ENCODE measurements at regions not wholly inside any gene's neighbourhood (a gene's known extent, or its start where the extent isn't known, plus 50 kb on each side); places are given as distances from the start of the nearest gene placed in this dataset.

- ATAC-seq: no peak
- CTCF ChIA-PET: no interaction called here
- H3K36me3 Mint-ChIP-seq (ENCODE audit: low read depth): no peaks in the 10 kb centered on the region
Observed at GRCh38 chr3:66110840-66111239, 72.1 kb upstream of the MAGI1 start.

GRCh38 chr3:66107855-66108254 lies 69.1 kb upstream of the MAGI1 start:
- DNase-seq: no peak
- Mint-ChIP-seq H3K27ac (no peak overlapping the region), H3K4me3 (no peak overlapping the region), H3K27me3 (peaks cover 7% of the 10 kb centered on the region), H3K9me3 (no peaks in the 10 kb centered on the region), H3K36me3 (ENCODE audit: low read depth) (no peaks in the 10 kb centered on the region), H3K4me1 (ENCODE audit: low read depth) (no peaks in the 10 kb centered on the region)
- no peak for TF ChIP-seq CTCF (IDR thresholded peaks at IDR 0.05)
- no peak for ATAC-seq
- intact Hi-C loops (cut with micrococcal nuclease): no loop called here
- ChIA-PET CTCF (no interaction called here), POLR2A (no interaction called here)

More at GRCh38 chr3:66110840-66111239, 72.1 kb upstream of the MAGI1 start:
- Mint-ChIP-seq H3K27ac (no peak overlapping the region), H3K4me1 (ENCODE audit: low read depth) (no peaks in the 10 kb centered on the region), H3K4me3 (no peak overlapping the region), H3K9me3 (no peaks in the 10 kb centered on the region), H3K27me3 (peaks cover 5% of the 10 kb centered on the region)
- TF ChIP-seq CTCF (IDR thresholded peaks at IDR 0.05): no peak
- no peak for DNase-seq
- intact Hi-C loops (cut with micrococcal nuclease): no loop called here
- POLR2A ChIA-PET: interaction anchor here (0.6 kb wide), 1 partner anchor 199 kb away, joined by 3 read pairs; no protein-coding TSS in a partner anchor

GRCh38 chr3:66106788-66107187 lies 68.1 kb upstream of the MAGI1 start:
- intact Hi-C loops (cut with micrococcal nuclease): no loop called here
- no peak for DNase-seq
- no peak for ATAC-seq
- POLR2A ChIA-PET: no interaction called here
- CTCF ChIA-PET: no interaction called here
- no peaks in the 10 kb centered on the region for H3K36me3 Mint-ChIP-seq (ENCODE audit: low read depth)
- no peaks in the 10 kb centered on the region for H3K9me3 Mint-ChIP-seq
- TF ChIP-seq CTCF (IDR thresholded peaks at IDR 0.05): no peak
- no peak overlapping the region for H3K4me3 Mint-ChIP-seq
- H3K27ac Mint-ChIP-seq: no peak overlapping the region
- H3K27me3 Mint-ChIP-seq: peaks cover 7% of the 10 kb centered on the region
- H3K4me1 Mint-ChIP-seq (ENCODE audit: low read depth): no peaks in the 10 kb centered on the region

GRCh38 chr3:66104535-66104934 lies 65.8 kb upstream of the MAGI1 start:
- Mint-ChIP-seq H3K27ac (no peak overlapping the region), H3K4me3 (no peak overlapping the region), H3K36me3 (ENCODE audit: low read depth) (no peaks in the 10 kb centered on the region), H3K4me1 (ENCODE audit: low read depth) (no peaks in the 10 kb centered on the region), H3K27me3 (peaks cover 7% of the 10 kb centered on the region), H3K9me3 (no peaks in the 10 kb centered on the region)
- ChIA-PET CTCF (no interaction called here), POLR2A (no interaction called here)
- no peak for ATAC-seq
- TF ChIP-seq CTCF (IDR thresholded peaks at IDR 0.05): no peak
- intact Hi-C loops (cut with micrococcal nuclease): no loop called here
- no peak for DNase-seq

GRCh38 chr3:66103729-66104128 lies 65.0 kb upstream of the MAGI1 start:
- Mint-ChIP-seq H3K27me3 (peaks cover 5% of the 10 kb centered on the region), H3K4me1 (ENCODE audit: low read depth) (no peaks in the 10 kb centered on the region), H3K27ac (no peak overlapping the region), H3K4me3 (no peak overlapping the region), H3K36me3 (ENCODE audit: low read depth) (no peaks in the 10 kb centered on the region), H3K9me3 (no peaks in the 10 kb centered on the region)
- ChIA-PET CTCF (no interaction called here), POLR2A (no interaction called here)
- ATAC-seq (no peak), DNase-seq (no peak)
- intact Hi-C loops (cut with micrococcal nuclease): no loop called here
- no peak for TF ChIP-seq CTCF (IDR thresholded peaks at IDR 0.05)
